Natural killer cell (primary cell): ENCODE measurements at regions not wholly inside any gene's neighbourhood (a gene's known extent, or its start where the extent isn't known, plus 50 kb on each side); places are given as distances from the start of the nearest gene placed in this dataset.

ENCODE experiments used
- ATAC-seq, 3 donors: fragments of 150-1000 bp in 2 of 3; fragments of 200-7000 bp in 1 of 3; cut with Tn5 transposase; 1 replicate in 1 of 3; 2 replicates in 2 of 3; pipeline ENCODE4 v1.10.0; 2021; ENCODE audit warnings: mild to moderate bottlenecking in 2 of 3, moderate library complexity in 2 of 3
- DNase-seq, 2 donors: peaks; one replicate each; pipeline versions ENCODE4 v3.0.0 to v3.0.0-alpha.2; 2013 to 2021; ENCODE audit warnings: mixed read lengths in 1 of 2
- H3K27ac ChIP-seq: one replicate; pipeline ENCODE4 v1.5.1; 2013; ENCODE audit warnings: mild to moderate bottlenecking, low read length
- H3K27me3 ChIP-seq: one replicate; pipeline ENCODE4 v1.6.1; 2013; ENCODE audit warnings: low read length; ENCODE audit not compliant: control insufficient read depth, insufficient read depth
- H3K36me3 ChIP-seq: one replicate; pipeline ENCODE4 v1.6.1; 2013; ENCODE audit warnings: low read length; ENCODE audit not compliant: control insufficient read depth, insufficient read depth
- H3K4me1 ChIP-seq: one replicate; pipeline ENCODE4 v1.6.1; 2013; ENCODE audit warnings: low read length; ENCODE audit not compliant: control insufficient read depth, insufficient read depth
- H3K4me3 ChIP-seq: one replicate; pipeline ENCODE4 v1.5.1; 2013; ENCODE audit warnings: low read length
- H3K9me3 ChIP-seq: one replicate; pipeline ENCODE4 v1.6.1; 2013; ENCODE audit warnings: low read length; ENCODE audit not compliant: control insufficient read depth, insufficient read depth
- H3K27ac Mint-ChIP-seq, 2 donors: one replicate each; pipeline ENCODE4 v1.8.0; 2022; ENCODE audit warnings: mild to moderate bottlenecking in 2 of 2, mixed read lengths in 2 of 2, moderate library complexity in 1 of 2
- H3K27me3 Mint-ChIP-seq, 2 donors: one replicate each; pipeline ENCODE4 v1.8.0; 2022; ENCODE audit warnings: low read depth in 2 of 2, mixed read lengths in 2 of 2
- H3K36me3 Mint-ChIP-seq: one replicate; pipeline ENCODE4 v1.8.0; 2022; ENCODE audit warnings: mixed read lengths
- H3K4me1 Mint-ChIP-seq, 2 donors: one replicate each; pipeline ENCODE4 v1.8.0; 2022; ENCODE audit warnings: mixed read lengths in 2 of 2
- H3K4me3 Mint-ChIP-seq: one replicate; pipeline ENCODE4 v1.8.0; 2022; ENCODE audit warnings: mild to moderate bottlenecking, moderate library complexity, mixed read lengths
- H3K9me3 Mint-ChIP-seq, 2 donors: one replicate each; pipeline ENCODE4 v1.8.0; 2022; ENCODE audit warnings: mixed read lengths in 2 of 2
- CTCF ChIP-seq: fragments of 200-600 bp; IDR thresholded peaks from one replicate; pipeline ENCODE4 v1.8.0; 2022; ENCODE audit warnings: antibody characterized with exemption
- WGBS: methylation state at CpG from one replicate; pipeline ENCODE4 v1.1.7; 2013; ENCODE audit warnings: missing lambda C conversion rate; ENCODE audit not compliant: insufficient coverage; 5-methylcytosine and 5-hydroxymethylcytosine counted together
- intact Hi-C: fragments of 100-400 bp; cut with micrococcal nuclease; formaldehyde crosslinking; loops from one replicate; pipeline ENCODE4 v1.14.2; 2022

GRCh38 chr10:129027906-129028305 is 439.1 kb upstream of the MGMT start:
- H3K9me3 ChIP-seq: no peaks in the 10 kb centered on the region
- DNase-seq (no peak), ATAC-seq (no peak)
- no peak overlapping the region for H3K4me3 ChIP-seq
- Mint-ChIP-seq H3K27ac (no peak overlapping the region), H3K9me3 (no peaks in the 10 kb centered on the region), H3K4me1 (peaks cover 0 to 6% of the 10 kb centered on the region in 2 donors), H3K4me3 (no peak overlapping the region), H3K27me3 (peaks cover 7 to 55% of the 10 kb centered on the region in 2 donors), H3K36me3 (no peaks in the 10 kb centered on the region)
- H3K27ac ChIP-seq: no peak overlapping the region
- H3K36me3 ChIP-seq: no peaks in the 10 kb centered on the region
- TF ChIP-seq CTCF: no peak
- H3K27me3 ChIP-seq: peaks cover 9% of the 10 kb centered on the region
- intact Hi-C loops: no loop called here
- WGBS: 92% methylated on average over 2 of the region's 5 CpGs
- peaks cover 5% of the 10 kb centered on the region for H3K4me1 ChIP-seq

GRCh38 chr10:129028451-129028850 is 438.6 kb upstream of the MGMT start:
- no peak overlapping the region for H3K4me3 Mint-ChIP-seq
- no peak for TF ChIP-seq CTCF
- no peaks in the 10 kb centered on the region for H3K9me3 Mint-ChIP-seq
- Histone ChIP-seq H3K4me3 (no peak overlapping the region), H3K4me1 (peaks cover 5% of the 10 kb centered on the region), H3K9me3 (no peaks in the 10 kb centered on the region), H3K27me3 (peaks cover 9% of the 10 kb centered on the region), H3K27ac (no peak overlapping the region), H3K36me3 (no peaks in the 10 kb centered on the region)
- intact Hi-C loops: no loop called here
- peaks cover 0 to 6% of the 10 kb centered on the region in 2 donors for H3K4me1 Mint-ChIP-seq
- H3K27me3 Mint-ChIP-seq: peaks cover 10 to 61% of the 10 kb centered on the region in 2 donors
- H3K36me3 Mint-ChIP-seq: no peaks in the 10 kb centered on the region
- ATAC-seq (no peak), DNase-seq (no peak)
- WGBS: 95% methylated on average over 3 of the region's 7 CpGs
- H3K27ac Mint-ChIP-seq: no peak overlapping the region

DNA sequence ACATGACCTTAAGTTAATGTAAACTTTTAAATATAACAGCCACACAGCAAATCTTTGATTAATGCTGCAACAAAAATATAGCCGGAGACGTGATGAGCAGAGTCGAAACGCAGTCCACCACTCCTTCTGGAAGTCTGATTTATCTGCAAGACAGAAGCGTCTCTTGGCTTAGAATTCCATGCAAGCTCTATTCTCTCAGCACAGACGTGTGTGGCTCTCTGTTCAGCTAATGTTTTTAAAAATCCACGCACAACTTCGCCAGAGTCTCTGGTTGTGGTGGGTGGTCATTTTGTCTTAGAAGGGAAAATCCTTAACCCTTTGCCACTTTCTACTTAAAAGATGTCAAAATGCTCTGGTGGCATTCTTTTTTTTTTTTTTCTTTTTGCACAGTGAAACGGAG is 438.0 kb upstream of the MGMT start:
- no peak overlapping the region for H3K27ac Mint-ChIP-seq
- H3K27me3 Mint-ChIP-seq: peaks cover 14 to 65% of the 10 kb centered on the region in 2 donors
- no peak for TF ChIP-seq CTCF
- no peak overlapping the region for H3K4me3 Mint-ChIP-seq
- DNase-seq: no peak
- H3K4me1 Mint-ChIP-seq: peaks cover 6% of the 10 kb centered on the region in 2 donors
- Histone ChIP-seq H3K27me3 (peaks cover 14% of the 10 kb centered on the region), H3K36me3 (no peaks in the 10 kb centered on the region), H3K9me3 (no peaks in the 10 kb centered on the region), H3K4me3 (no peak overlapping the region), H3K27ac (no peak overlapping the region), H3K4me1 (peaks cover 5% of the 10 kb centered on the region)
- no peaks in the 10 kb centered on the region for H3K9me3 Mint-ChIP-seq
- intact Hi-C loops: no loop called here
- no peak for ATAC-seq
- WGBS: 94% methylated on average over 7 of the region's 9 CpGs
- no peaks in the 10 kb centered on the region for H3K36me3 Mint-ChIP-seq

DNA sequence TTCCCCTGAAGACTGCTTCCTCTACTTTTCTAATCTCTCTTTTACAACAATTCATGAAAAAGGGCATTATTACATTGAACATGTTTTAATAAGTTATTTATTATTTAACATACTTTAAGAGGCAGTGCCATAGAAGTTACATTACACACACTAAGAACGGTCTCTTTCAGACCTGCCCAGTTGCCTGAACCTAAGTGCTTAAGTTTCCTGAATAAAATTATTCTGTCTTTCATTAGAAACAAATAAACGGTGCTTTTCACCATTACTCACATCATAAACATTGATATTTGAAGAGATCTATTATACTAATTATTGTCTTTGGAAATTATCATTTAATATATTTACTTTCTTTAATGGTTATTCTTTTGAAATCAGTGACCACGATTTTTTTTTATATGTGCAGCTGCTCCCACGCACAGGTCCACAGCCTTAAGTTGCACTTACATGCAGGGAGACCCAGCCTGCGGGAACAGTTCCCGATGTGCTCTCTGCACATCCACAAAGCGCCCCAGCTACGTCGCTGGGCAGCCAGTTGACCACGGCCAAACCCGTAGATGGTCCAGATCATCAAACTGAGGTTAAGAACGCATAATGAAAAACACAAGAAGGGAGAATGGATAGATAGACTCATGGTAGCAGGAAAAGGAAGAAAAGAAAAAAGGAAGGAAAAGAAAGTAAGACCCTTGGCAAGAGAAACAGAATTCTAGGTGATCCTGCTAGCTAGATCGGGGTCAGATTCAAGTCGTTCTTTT is 437.0 kb upstream of the MGMT start:
- no peak for DNase-seq
- H3K4me3 Mint-ChIP-seq: no peak overlapping the region
- no peak for TF ChIP-seq CTCF
- peaks cover 21 to 67% of the 10 kb centered on the region in 2 donors for H3K27me3 Mint-ChIP-seq
- H3K27ac Mint-ChIP-seq: no peak overlapping the region
- H3K4me1 ChIP-seq: peaks cover 6% of the 10 kb centered on the region
- no peaks in the 10 kb centered on the region for H3K36me3 ChIP-seq
- H3K27me3 ChIP-seq: peaks cover 21% of the 10 kb centered on the region
- H3K36me3 Mint-ChIP-seq: no peaks in the 10 kb centered on the region
- H3K9me3 Mint-ChIP-seq: no peaks in the 10 kb centered on the region
- H3K4me1 Mint-ChIP-seq: peaks cover 11 to 12% of the 10 kb centered on the region in 2 donors
- 92% methylated on average over 13 of the region's 14 CpGs for WGBS
- H3K4me3 ChIP-seq: no peak overlapping the region
- intact Hi-C loops: loop anchor here (5.0 kb wide), 1 partner anchor 1097 kb away; no protein-coding TSS in a partner anchor
- no peak for ATAC-seq
- H3K27ac ChIP-seq: no peak overlapping the region
- H3K9me3 ChIP-seq: no peaks in the 10 kb centered on the region
